ENCODE measurements at regions not wholly inside any gene's neighbourhood (a gene's known extent, or its start where the extent isn't known, plus 50 kb on each side); places are given as distances from the start of the nearest gene placed in this dataset.

DNA sequence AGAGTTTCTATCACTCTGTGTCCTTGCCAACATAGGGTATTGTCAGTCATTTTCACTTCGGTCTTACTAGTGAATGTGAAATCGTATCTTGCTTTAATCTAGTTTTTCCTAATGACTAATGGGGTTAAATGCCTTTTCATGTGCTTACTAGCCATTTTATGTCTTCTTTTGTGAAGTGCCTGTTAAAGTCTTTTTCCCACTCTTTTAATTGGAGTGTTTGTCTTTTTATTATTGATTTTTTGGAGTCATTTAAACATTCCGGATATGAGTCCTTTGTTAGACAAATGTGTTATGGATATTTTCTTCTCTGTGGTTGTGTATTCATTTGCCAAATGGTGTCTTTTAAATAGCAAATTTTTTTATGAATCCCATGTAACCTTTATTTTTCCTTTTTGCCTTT lies 194.6 kb downstream of the CDH26 start:
- no peak for TF ChIP-seq EP300 (IDR thresholded peaks at IDR 0.05)
- TF ChIP-seq CTCF (IDR thresholded peaks at IDR 0.05), result no peak

Measured in stomach (tissue), 4 donors.